AG10803 (cell line): ENCODE measurements at regions not wholly inside any gene's neighbourhood (a gene's known extent, or its start where the extent isn't known, plus 50 kb on each side); places are given as distances from the start of the nearest gene placed in this dataset.
A peak's percentile ranks its signal among the peaks of the same experiment; 100 is the strongest.

Source experiments
- DNase-seq: peaks from one replicate; pipeline ENCODE4 v3.0.0; 2010; ENCODE audit warnings: low read depth
- H3K4me3 ChIP-seq: 2 replicates; pipeline ENCODE4 v1.5.1; 2011; ENCODE audit warnings: mild to moderate bottlenecking, low read length, control low read depth
- CTCF ChIP-seq: conservative IDR thresholded peaks from 2 replicates; pipeline ENCODE4 v1.5.1; 2011; ENCODE audit warnings: mild to moderate bottlenecking, low read length, control low read depth, inconsistent platforms

DNA sequence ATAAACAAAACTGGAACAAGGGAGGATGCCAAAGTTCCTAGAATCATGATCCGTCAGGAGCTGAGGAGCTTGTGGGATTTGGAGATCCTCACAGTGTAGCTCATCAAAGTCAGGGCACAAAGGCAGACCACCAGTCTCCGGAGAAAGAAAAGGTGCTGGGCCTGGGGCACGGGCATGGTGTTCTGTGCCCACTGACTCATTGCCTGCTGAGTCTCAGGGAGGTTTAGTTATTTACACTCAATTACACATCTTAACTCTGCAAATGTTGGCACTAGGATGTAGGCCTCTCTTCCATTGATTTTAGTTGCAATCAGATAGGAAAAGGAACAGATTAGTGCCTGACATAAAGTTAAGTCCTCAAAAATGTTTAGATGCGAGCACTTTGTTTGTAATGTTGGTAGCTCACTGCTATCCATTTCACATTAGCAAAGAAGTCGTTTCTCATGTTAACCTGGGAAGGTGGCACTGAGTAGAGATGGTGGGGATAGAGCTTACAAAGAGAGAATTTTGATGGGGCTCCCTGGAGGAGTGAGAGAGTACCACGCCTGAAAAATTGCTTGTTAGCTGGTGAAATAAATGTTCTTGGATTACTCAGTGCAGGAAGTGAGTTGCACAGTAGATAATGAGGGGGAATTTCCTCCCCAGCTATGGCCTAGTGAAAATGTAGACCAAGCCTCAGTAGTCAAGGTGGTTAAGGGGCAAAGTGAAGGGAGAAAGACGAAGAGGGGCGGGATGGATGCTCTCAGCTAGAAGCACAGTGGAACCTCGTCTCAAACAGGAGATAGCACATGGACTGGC lies 109.5 kb upstream of the CD180 start:
- H3K4me3 ChIP-seq: no peak overlapping the region
- TF ChIP-seq CTCF: no peak
- no peak for DNase-seq

DNA sequence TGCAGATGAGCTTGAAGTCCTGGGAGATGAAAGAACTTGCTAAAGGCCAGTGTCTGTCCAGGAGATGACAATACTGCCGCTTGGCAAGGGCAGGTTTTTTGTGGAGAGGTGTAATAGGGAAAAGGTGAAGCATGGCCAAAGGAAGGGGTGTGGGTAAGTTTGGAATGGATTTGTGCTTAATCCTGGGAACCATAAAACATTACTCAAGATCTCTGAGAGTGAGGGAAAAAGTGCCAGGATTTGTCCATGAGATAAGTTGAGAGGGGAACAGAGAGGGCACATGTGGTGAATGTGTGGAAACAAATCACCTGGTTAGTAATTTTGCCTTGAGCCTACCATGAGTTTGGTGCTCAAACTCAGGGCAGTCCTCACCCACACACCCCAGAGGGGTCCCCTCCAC lies 108.8 kb upstream of the CD180 start:
- TF ChIP-seq CTCF: no peak
- DNase-seq: no peak
- no peak overlapping the region for H3K4me3 ChIP-seq

DNA sequence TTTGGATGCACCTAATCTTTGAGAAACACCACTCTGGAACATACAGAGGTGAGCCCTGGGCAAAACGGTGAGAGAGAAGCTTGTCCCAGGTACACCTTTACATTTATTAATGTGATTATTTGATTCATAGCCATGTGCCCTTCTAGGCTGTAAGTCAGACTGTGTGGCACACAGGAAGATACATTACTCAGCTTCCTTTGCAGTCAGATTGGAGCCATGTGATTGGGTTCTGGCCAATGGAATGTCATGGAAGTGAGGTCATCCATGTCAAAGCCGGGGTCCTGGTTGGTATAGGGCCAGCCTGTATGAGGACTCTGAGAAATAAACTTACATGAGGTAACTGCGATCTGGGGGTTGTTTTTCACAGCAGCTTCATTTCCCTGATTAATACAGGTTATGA lies 106.8 kb upstream of the CD180 start:
- no peak for TF ChIP-seq CTCF
- H3K4me3 ChIP-seq: no peak overlapping the region
- peak; percentile 42 for DNase-seq

GRCh38 chr5:67301285-67301903 lies 104.8 kb upstream of the CD180 start:
- H3K4me3 ChIP-seq: no peak overlapping the region
- no peak for TF ChIP-seq CTCF
- peak; percentile 93 for DNase-seq

DNA sequence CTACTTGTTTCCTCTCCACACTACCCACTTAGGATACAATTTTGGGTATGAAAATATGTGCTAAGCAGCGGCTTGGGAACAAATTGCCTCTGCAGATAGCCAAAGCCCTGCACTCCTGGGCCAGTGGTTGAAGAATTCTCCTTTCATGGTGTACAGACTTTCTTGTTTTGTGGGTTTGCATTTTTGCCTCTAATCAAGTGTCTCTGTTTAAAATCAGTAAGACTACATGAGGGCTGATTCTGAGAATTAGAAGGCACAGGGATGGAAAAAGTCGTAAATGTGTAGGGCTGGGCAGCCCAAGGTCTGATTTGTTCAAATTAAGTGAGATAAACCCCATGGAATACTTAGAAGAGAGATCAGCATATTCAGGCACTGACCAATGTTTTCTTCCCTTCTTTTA lies 103.7 kb upstream of the CD180 start:
- no peak overlapping the region for H3K4me3 ChIP-seq

DNA sequence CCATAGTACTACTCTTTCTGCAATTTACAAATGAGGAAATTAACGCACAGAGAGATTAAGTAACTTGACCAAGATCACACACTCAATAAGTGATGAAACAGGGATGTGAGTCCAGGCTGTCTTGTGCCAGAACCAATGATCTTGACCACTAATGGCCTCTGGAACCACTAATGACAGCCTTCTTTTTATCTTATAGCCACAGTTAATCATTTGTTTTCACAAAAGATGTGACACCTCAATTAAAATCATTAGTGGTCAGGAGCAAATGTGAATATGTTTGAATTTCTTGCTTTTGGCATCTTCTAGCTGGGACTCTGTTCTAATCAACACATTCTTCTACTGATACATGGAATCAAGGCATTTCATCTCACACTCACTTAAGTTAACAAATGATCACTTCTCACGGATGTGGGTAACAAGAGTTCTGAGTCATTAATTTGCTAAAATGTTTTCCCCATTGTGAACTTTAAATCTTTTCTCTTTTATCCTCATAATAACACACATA lies 102.7 kb upstream of the CD180 start:
- DNase-seq: peak; percentile 93
- no peak overlapping the region for H3K4me3 ChIP-seq
- TF ChIP-seq CTCF: no peak

More for the DNA sequence above, 103.7 kb upstream of the CD180 start:
- no peak for TF ChIP-seq CTCF
- no peak for DNase-seq
